DOHH2 (cell line): ENCODE measurements at regions not wholly inside any gene's neighbourhood (a gene's known extent, or its start where the extent isn't known, plus 50 kb on each side); places are given as distances from the start of the nearest gene placed in this dataset.

Experiments used
- EZH2phosphoT487 ChIP-seq: fragments of 200-600 bp; sonication (generic); IDR thresholded peaks from 2 replicates; pipeline ENCODE4 v1.6.1; 2017; ENCODE audit warnings: borderline replicate concordance, mild to moderate bottlenecking, antibody characterized with exemption, low read length, moderate library complexity, mixed read lengths
- TF ChIP-seq, protein P1 (sequence below): fragments of 200-600 bp; sonication (generic); IDR thresholded peaks from one replicate; pipeline ENCODE4 v1.5.1; 2014; ENCODE audit warnings: antibody characterized with exemption, mild to moderate bottlenecking, low read depth, low read length; ENCODE audit not compliant: poor library complexity, severe bottlenecking

DNA sequence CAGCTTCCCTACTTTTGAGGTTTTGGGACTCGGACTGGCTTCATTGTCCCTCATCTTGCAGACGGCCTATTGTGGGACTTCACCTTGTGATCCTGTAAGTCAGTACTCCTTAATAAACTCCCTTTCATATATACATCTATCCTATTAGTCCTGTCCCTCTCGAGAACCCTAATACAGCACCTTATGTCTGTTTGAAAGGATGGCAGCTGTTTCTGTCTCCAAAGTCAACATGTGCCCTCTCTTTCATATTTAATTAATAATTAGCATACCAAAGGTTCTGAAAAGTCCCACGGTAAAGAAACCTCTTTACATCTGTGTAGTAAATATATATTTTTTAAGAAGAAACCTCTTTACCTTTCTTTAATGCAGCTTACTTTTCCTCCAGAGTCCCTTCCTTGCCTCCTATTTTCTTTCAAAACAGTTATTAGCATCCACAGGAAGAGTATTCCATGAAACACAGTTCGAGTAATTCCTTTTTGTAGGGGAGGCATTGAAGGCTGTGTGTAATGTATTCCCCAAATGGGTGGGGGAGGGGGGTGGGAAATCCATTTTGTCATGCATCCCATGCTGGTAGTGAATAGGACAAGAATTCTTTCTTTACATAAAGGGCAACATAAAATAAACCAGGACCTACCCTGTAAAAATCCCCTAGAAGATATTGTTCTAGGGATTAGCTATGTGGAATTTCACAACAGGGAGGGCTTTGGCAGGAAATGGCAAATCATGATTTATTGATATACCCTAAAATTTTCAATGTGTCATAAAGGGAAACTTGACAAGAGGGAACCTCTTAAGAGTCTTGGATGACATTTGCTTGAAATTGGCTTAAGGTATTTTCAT is 241.5 kb downstream of the SUDS3 start:
- TF ChIP-seq, protein P1, sequence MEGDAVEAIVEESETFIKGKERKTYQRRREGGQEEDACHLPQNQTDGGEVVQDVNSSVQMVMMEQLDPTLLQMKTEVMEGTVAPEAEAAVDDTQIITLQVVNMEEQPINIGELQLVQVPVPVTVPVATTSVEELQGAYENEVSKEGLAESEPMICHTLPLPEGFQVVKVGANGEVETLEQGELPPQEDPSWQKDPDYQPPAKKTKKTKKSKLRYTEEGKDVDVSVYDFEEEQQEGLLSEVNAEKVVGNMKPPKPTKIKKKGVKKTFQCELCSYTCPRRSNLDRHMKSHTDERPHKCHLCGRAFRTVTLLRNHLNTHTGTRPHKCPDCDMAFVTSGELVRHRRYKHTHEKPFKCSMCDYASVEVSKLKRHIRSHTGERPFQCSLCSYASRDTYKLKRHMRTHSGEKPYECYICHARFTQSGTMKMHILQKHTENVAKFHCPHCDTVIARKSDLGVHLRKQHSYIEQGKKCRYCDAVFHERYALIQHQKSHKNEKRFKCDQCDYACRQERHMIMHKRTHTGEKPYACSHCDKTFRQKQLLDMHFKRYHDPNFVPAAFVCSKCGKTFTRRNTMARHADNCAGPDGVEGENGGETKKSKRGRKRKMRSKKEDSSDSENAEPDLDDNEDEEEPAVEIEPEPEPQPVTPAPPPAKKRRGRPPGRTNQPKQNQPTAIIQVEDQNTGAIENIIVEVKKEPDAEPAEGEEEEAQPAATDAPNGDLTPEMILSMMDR = no peak
- TF ChIP-seq EZH2phosphoT487 = no peak
